NCI-H226 (cell line): ENCODE measurements at regions not wholly inside any gene's neighbourhood (a gene's known extent, or its start where the extent isn't known, plus 50 kb on each side); places are given as distances from the start of the nearest gene placed in this dataset.
"Not testable (repeated sequence)": the region's sequence is repeated elsewhere in the genome, so short reads cannot be mapped to it uniquely, and the experiment has no call there.

Source experiments
- DNase-seq: peaks from one replicate; pipeline ENCODE4 v3.0.0-alpha.2; 2015

DNA sequence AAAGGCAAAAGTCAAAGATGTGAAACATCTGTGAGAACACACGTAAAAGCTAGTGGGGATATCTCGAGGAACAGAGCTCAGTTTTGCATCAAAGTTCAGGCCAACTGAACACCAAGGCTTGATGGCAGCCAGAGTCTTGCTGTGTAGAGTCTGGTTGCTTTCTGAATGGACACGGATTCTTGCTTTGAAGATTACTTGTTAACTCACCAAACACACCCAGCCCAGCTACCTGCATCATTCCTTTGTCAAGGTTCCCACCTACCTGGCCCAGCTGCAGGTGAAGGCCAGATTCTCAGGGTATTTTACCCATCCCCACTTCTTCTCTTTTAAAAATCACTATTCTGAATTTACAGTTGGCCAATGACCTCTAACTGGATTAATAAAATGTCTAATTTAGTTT is 174.4 kb upstream of the PHYHIPL start:
- no peak for DNase-seq

DNA sequence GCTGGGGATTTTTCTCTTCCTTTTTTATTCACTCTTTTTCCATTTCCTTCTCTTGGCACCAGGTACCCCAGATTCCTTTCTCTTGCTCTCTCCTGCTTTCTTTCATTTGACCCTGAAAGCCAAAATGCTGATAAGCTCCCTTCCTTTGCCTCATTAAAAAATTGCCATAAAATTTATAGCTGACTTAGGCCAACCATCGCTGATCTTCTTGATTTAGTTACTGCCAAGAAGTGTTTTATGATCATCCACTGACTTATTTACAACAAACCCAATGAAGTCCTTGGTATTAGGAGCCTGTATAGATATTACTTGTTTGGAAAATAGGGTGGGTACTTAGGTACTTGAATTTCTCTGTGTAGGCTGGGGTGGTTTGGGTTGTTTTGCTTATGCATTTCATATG is 173.2 kb upstream of the PHYHIPL start:
- no peak for DNase-seq

DNA sequence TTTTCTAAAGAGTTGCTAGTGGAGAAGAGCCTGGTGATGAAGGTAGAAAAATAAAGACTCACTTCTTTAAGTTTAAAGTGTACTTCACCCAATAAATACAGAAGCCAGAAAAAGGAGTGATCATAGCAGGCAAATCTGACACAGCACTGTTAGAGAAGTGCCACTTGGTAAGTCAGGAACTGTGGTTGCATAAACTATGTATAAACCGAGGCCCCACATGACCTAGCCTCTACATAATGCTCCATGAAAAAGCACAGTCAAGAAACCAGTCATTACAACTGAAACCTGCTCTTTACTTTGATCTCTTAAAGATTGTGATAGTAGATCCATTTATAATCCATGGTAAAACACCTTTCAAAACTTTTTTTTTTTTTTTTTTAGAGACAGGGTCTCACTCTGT is 172.1 kb upstream of the PHYHIPL start:
- DNase-seq: no peak

DNA sequence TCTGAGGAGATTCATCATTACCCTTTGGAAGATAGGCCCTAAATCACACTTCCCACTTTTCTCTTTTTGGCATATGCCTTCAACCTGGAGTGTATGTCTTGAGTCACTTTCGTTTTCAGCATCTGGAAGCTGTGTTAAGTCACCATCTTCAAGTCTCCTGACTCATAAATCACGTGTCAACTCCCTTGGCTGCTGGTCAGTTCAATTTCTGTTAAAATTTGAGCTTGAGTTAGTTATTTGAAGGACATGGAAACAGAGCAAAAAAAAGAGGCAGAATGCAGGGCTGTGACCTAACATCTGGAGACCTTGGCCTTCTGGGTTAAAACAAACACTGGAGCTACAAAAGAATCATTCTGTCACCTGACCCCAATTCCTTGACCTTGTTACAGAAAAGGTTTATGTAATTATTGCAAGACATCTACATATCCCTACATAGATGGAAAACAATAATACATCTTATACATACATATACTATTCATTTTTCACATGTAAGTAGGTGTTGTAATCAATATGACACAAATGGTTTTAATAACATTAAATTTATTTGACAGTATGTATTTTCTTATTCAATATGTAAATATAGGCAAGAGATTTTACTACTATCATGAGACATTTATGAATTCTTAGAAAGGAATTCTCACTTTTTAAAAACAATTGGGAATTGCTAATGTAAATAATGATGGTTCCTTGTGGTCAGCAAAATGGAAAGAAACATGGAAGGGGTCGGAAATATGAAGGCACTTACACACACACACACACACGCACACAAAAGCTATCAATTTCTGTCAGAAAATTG is 169.7 kb upstream of the PHYHIPL start:
- peak; percentile 19 for DNase-seq

DNA sequence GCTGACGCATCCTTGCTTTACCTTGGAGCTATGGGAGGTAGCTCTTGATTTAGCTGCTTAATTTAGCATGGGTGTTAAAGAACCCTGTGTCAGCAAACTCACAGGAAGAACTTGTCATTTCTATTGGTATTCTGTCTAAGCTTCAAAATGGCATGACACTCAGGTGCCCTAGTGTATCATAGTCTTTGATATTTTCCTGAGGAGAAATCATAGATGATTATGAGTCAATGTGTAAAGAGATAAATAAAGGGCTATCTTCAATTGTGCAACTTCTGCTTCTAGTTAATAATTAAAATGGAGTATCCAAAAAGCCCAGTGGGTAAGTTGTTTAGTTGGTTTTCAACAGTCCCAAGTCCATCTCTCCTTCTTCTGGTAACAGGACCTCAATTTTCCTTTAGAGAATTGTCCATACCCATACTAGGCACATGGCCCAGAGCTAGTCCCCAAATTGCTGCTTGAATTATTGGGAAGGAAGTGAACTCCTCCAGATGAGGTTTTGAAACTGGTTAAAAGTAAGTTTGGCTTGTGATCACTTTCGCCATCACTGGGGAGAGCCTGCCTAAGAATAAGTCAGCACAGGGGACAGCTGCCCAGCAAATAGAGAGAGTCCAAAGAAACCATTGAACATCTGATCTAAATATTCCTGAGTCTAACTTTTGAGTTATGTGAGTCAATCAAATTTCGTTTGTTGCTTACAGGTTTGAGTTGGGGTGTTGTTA is 169.0 kb upstream of the PHYHIPL start:
- no peak for DNase-seq

DNA sequence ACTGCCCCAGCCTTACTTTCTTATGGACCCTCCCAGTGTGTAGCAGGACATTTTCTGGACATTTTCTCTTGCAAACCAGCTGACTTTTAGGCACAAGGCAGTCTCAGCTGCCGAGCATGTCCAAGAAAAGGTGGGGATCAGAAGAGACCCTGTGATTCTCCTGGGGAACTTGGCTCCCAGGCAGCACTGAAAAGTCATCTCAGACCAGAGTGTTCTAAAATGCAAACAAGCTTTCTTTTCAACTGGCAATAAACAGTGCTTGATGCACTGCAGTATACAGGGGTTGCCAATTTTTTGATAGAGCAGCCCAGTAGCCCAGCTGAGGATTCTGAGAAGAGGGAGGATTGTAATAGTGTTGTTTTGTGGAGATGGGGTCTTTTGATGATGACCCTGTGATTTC is 168.0 kb upstream of the PHYHIPL start:
- DNase-seq: no peak

DNA sequence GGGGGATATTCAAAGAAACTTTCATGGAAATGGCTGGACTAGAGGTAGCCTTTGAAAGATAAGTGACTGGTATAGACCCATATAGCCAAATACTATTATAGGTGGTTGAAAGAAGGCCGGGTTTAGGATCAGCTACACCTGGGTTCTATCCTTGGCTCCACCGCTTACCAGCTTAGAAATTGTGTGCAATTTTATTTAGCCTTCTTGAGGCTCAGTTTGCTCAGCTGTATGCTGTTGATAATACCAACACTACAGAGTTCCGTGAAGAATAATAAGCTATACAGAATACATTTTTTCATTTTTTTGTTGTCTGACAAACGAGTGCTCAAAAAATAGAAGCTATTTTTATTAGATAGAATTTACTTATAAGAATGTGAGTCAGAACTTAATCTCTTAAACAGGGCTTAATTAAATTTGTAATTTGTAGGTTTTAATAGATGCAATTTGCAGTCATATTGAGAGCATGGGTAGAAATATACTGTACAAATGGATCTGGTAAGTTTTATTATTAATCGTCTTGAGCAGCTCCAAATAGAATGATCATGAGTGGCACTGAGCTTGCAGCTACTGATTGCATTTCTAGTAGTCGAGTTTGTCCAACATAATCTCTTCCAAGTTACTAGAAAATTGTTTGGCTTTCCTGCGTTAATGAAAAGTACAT is 164.3 kb upstream of the PHYHIPL start:
- DNase-seq: no peak

DNA sequence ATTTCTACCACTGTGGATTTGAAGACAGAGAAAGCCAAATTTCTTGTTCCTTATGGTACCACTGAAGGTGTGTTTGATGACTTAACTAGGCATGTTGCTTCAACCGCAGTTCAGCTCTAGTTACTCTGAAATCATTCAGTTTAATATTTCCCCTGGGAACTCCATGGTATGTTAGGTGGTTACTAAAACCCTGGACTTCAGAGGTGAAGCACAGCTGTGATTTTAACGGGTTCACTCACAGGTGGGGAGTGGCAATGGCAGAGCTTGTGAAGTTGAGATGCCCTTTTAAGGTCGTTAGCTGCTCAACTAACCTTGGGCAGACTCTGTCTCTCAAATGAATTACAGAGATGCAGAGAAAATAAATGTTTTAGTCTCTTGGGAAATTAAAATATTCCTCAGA is 163.6 kb upstream of the PHYHIPL start:
- DNase-seq: no peak

DNA sequence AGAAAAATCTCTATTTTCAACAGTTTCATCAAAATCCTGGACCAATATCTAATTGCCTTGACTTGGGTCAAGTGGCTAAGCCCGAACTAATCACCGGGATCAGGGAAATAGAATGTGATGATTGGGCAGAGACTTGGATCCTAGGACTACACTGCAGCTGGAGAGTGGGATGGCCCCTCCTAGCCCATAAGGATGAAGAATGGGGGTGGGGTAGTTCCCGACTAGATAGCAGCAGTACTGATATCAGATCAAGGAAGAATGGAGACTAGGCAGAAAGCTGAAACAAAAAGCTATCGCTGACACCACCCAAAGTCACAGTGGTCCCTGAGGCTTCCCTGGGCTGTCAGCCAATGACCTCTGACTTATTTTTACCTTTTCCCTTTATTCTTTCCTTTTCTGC is 160.4 kb upstream of the PHYHIPL start:
- DNase-seq: no peak

DNA sequence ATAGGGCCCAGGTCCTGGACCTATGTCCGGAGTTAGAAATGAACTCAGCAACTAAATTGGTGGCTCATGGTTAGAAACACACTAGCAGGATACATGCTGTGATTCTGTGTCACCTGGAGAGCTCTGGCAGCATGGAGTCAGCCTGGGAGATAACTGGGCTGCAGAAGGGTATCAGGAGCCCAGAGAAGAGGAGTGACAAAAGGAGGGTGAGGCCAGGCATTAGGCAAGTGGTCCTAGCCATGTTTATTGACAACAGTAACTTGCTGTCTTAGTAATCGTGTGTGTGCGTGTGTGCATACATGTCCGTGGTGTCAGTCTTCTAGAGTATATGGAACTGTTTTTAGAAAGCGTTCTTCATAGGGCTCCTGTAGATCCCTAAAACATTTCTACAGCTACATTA is 157.5 kb upstream of the PHYHIPL start:
- DNase-seq: no peak

DNA sequence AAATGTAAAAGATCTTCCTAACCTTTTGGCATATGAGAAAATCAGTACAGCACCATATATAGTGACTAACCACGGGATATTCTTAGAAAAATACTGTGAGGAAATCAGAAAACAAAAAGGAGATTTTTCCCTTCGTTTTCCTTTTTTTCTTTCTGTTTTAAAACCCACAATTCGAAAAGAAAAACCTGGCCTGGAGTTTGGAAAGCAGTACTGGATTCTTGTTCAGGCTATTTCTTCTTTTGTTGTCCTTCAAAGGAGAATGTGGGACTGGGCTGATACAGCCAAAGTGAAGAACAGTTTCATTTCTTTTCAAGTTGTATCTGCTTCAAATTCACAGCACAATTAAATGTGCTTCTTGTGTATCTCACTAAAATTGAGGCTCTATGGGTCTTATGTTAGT is 156.8 kb upstream of the PHYHIPL start:
- DNase-seq: no peak

DNA sequence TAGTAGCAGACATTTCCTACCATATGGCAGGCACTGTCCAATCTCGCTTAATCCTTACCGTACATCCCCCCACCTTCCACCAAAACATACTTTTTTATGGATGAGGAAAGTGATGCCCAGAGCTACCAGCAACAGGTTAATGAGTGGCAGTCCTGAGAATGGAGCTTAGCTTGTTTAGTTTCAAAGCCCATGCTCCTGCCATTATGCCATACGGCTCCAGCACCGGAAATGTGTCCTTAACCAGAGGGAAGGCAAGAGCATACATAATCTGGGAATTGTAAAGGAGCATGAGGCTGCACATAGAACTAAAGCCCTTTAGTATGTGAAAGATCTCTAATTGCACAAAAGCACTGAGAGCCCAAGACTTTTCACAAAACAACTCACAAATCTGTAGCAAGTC is 155.9 kb upstream of the PHYHIPL start:
- no peak for DNase-seq

DNA sequence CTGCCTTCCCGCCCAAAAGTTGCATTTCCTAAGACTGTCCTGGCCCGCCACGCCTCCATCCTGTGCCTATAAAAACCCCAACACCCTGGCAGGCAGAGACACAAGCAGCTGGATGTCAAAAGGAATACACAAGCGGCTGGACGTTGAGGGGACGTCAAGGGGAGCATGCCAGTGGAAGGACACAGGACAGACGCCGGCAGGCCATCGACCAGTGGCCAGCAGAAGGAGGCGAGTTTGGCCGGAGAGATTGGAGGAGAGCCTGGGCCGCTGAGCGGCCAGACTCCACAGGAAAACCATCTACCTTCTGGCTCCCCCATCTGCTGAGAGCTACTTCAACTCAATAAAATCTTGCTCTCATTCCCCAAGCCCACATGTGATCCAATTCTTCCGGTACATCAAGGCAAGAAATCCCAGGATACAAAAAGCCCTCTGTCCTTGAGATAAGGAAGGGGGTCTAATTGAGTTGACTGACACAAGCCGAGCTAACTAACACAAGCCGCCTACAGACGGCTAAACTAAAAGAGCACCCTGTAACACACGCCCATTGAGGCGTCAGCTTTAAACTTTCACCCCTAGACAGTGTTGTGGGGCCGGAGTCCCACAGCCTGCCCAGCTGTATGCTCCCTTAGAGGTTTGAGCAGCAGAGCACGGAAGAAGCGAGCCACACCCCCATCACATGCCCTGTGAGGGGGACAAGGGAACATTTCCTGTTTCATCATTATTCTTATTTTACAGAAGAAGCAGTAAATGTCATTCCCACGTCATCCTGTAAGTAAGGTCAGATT is 150.3 kb upstream of the PHYHIPL start:
- DNase-seq: no peak

DNA sequence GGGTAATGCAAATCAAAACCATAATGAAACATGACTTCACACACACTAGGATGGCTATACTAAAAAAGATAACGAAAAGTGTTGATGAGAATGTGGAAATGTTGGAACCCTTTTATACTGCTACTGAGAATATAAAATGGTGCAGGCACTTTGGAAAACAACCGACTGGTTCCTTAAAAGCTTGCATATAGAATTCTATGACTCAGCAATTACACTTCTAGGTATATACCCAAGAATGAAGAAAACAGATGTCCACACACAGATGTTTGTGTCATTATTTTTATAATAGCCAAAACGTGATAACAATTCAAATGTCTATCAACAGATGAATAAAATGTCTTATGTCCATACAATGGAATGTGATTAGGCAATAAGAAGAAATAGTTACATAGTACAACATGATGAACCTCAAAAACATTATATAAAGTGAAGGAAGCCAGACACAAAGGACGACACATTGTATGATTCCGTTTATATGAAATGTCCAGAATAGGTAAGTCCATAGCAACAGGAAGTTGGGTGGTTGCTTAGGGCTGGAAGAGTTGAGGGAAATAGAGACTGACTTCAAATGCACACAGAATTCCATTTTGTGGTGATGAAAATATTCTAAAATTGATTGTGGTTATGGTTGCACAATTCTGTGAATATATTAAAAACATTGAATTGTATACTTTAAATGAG is 148.3 kb upstream of the PHYHIPL start:
- no peak for DNase-seq

DNA sequence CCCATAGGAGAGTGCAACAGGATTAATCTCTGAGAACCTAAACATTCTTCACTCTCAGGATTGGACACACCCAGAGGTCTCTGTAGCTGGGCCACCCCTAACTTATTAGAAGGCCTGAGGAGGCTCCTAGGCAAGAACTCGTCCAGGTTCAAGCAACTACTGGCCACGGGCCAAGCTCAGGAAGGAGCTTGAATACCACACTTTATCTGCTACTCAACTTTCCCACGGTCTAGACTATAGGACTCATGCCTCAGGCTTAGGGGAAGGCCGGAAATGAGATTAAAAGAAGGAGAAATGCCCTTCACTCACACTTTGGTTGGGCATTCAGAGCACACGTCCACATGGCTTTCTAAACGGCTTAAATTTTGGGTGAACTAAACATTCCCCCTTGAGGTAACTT is 142.8 kb upstream of the PHYHIPL start:
- DNase-seq: peak; percentile 13

DNA sequence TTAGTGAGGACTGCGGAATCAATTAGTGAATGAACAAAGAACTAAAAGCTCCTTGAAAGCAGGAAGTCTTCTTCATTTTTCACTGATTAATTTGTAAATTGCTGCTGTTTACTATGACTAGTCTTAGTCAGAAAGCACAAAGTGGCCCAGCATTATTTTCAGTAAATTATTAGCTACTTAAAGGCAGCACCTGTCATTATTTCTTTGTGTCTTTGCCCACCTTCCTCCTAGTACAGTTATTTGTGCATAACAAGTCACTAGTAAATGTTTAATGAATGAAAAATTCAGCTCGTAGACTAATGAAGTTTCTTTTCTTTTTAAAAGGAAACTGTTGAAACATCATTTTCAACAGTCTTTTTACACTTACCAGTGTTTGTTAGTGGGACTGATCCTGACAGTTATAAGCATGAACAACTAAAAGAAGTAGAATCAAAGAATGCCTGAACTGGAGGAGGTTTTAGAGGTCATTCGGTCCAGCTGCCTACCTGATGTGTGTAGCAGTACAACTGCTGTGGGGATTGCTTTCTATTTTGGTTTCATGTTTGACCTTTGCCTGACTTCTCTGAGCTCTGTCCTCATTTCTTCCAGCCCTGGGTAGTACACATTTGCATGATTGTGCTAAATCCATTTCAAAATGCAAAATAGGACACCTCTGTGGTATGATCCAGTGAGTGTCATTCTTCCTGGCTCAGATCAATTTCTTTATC is 140.0 kb upstream of the PHYHIPL start:
- DNase-seq: no peak

DNA sequence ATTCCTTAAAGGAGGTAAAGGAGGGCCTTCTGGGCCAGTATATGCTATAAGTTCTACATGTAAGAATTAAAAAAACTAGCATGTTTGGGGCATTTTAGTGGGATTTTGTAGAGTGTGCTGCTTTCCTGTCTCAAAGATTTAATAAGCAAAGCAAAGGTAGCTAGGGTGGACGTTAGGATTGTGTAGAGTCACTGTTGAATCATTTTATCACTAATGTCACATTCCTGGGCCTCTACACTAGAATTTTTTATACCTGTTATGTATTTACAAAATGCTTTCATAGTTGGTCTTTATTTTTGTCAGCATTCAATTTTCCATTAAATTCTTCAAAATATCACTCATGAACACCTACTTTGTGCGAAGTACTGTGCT is 139.4 kb upstream of the PHYHIPL start:
- no peak for DNase-seq

DNA sequence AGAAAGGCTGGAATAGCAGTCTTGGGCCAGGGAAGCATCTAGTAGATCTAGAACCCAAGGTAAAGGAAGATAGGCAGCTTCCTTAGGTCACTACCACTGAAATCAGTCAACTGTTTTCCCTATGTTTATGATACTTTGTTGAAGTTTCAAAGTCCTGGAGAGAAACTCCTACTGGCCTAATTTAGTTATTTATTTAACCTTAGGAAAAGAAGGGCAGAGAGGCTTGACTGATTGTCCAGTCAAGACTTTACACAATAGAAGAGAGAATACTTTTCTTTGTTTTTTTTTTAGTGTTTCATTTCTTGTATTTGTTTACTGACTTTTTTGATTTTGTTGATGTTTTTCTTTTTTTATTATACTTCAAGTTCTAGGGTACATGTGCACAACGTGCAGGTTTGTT is 138.9 kb upstream of the PHYHIPL start:
- DNase-seq: no peak

DNA sequence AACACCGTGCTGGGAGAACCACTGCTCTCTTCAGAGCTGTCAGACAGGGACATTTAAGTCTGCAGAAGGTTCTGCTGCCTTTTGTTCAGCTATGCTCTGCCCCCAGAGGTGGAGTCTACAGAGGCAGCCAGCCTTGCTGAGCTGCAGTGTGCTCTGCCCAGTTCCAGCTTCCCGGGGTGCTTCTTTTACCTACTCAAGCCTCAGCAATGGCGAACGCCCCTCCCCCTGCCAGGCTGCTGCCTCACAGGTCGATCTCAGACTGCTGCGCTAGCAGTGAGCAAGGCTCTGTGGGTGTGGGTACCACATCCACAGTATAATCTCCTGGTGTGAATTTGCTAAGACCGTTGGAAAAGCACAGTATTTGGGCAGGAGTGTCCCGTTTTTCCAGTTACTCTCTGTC is 133.1 kb upstream of the PHYHIPL start:
- DNase-seq: not testable (repeated sequence)

DNA sequence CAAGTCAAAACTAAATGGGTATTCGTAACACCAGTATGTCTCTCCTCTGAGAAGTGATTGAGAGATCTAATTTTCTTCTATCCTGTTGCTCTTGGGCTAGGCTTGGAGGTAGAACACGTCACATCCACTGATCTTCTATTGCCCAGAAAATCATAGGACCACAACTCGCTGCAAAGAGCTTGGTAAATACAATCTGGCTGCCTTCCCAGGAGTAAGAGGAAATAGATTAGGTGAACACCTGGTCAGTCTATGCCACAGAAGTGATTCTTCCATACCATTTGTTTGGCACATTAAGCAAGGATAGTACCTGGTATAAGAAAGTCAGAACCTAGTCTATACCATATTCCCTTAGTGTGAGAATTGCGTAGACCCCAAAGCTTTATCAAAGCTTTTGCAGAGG is 129.3 kb upstream of the PHYHIPL start:
- no peak for DNase-seq

DNA sequence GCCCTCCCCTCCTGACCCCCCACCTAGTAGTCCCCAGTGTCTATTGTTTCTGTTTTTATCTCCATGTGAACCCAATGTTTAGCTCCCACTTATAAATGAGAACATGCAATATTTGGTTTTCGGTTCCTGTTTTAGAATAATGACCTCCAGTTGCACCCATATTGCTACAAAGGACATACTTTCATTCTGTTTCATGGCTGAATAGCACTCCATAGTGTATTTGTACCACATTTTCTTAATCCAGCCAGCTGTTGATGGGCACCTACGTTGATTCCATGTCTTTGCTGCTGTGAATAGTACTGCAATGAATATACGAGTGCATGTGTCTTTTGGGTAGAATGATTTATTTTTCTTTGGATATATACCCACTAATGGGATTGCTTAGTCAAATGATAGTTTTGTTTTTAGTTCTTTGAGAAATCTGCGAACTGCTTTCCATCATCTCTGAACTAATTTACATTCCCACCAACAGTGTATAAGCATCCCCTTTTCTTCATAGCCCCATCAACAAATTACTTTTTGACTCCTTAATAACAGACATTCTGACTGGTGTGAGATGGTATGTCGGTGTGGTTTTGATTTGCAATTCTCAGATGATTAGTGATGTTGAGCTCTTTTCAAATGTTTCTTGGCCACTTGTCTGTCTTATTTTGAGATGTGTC is 128.4 kb upstream of the PHYHIPL start:
- DNase-seq: no peak

DNA sequence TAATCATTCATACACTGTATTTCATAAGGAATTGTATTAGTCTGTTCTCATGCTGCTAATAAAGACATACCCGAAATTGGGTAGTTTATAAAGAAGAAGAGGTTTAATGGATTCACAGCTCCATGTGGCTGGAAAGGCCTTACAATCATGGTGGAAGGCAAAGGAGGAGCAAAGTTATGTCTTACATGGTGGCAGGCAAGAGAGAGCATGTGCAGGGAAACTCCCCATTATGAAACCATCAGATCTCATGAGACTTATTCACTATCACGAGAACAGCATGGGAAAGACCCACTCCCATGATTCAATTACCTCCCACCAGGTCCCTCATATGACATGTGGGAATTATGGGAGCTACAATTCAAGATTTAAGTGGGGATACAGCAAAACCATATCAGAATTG is 122.9 kb upstream of the PHYHIPL start:
- not testable (repeated sequence) for DNase-seq
